Urothelium cell line (cell line): ENCODE measurements at regions not wholly inside any gene's neighbourhood (a gene's known extent, or its start where the extent isn't known, plus 50 kb on each side); places are given as distances from the start of the nearest gene placed in this dataset.
A peak's percentile ranks its signal among the peaks of the same experiment; 100 is the strongest.

Source experiments
- DNase-seq: peaks from one replicate; pipeline ENCODE4 v3.0.0; 2011; ENCODE audit warnings: low spot score, mixed read lengths
- FAIRE-seq: peaks from 2 replicates; lab custom pipeline; 2011; peaks lifted over from hg19 to GRCh38; lab: Jason Lieb, UNC

DNA sequence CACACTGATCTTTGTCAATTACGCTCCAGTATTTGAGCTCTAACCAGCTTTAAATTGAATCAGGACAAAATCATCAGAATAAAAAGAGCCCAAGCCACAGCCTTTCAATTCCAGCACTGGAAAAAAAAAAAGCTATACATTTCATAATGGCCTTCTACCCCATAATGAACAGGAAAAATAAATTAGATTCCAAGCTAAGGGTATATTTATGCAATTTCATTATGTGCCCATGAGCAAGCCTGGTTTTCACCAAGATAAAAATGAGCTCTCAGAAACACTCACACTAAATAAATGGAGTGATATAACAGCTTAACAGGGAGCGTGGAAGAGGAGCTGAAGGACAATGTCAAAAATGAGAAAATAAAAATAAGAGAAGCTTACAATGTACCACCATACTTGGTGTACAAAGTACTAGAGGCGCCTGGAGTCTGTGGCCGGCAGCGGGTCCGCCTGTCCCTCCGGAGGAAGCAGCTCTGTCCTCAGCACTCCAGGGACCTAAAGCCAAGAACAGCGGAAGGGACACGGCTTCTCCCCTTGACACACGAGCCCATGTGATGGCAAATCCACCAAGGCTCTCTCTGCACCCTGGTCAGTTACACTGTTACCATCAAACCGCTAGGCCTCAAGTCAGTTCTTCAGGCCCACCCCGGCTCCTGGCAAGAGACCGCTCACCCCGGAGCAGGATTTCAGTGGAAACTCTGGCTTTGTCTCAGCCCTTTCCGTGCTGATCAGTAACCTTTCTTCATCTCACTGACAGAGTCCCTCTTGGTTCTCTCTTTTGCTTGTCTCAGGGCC lies 69.6 kb downstream of the RBFOX3 start:
- DNase-seq (no peak), FAIRE-seq (no peak)

DNA sequence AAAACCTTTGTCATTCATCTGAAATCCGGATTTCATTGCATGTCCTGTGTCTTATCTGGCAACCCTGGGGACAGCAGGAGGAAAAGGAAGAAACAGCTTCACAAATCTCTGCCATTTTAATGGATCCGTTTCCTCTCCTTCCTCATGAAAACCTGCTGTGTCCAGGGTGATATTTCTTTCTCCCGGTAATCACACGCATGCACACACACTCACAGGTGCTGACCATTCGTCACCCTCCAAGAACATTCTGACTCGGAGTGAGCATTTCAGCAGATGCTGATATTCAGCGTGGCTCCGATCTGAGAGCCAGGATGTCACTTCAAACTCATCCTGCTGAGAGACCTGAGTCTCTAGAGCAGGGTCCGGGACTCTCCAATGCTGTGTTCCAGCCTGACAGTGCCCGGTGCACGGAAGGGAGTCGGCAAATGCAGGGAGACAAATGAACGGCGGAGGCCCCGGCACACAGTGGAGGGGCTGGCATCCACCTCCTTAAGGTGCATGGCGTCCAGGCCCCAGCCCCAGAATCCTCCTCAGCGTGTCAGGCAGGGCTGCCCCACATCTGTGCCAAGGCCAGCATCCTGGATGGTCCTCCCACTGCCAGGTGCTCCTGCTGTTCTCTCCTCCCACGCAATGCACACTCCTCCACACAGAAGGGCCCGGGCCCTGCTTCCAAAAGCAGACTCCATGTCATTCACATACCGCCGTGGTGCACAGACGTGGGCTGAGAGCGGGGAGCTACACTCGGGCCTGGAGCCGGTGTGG lies 70.7 kb downstream of the RBFOX3 start:
- FAIRE-seq (no peak), DNase-seq (no peak)

DNA sequence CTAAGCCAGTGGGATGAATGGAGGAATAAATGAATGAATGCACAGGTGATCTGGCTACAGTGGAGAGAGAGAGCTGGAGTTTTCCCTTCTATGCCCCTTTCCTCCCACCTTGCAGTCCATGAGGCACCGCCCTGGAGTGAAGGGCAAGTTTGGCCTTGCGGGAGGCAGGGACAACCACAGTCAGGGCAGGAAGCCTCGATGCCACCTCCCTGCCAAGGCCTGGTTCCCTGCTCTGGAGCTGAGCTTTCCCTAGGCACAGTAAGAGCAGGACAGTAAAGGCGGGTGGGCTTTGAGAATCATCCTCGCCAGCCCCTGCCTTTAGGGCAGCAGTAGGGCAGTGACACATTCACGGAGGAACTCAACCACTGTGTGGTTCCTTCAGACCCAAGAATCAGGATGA lies 72.6 kb downstream of the RBFOX3 start:
- no peak for DNase-seq
- no peak for FAIRE-seq

DNA sequence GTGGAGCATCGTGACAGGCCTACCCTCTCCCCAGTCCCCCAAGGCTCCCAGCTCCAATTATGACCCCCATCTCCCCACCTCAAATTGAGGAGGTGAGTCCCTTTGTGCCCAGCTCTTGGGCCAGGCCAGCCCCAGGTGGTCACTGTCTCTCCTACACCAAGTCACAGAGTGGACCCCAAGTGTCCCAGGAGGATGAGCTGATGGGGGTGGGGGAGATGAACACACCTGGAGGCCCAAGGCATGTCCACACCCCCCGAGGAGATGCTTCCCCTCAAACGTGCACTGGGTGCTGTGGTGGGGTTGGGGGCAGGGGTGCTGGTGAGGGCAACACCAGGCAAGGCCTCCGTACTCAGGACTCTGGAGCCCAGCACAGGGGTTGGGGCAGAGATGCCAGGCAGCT lies 73.2 kb downstream of the RBFOX3 start:
- FAIRE-seq = no peak
- no peak for DNase-seq

DNA sequence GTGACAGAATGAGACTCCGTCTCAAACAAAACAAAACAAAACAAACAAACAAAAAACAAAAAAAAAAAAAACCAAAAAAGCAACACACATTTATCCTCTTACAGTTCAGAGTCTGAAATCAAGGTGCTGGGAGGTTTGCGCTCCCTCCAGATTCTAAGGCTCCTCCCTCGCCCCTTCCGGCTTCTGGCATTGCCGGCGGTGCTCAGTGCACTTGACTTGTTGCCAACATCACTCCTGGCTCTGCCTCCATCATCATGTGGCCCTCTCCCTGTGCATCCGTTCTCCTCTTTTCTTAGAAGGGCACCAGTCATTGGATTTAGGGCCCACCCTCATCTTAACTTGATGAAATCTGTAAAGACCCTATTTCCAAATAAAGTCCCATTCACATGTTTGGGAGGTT lies 73.8 kb downstream of the RBFOX3 start:
- no peak for FAIRE-seq
- no peak for DNase-seq

DNA sequence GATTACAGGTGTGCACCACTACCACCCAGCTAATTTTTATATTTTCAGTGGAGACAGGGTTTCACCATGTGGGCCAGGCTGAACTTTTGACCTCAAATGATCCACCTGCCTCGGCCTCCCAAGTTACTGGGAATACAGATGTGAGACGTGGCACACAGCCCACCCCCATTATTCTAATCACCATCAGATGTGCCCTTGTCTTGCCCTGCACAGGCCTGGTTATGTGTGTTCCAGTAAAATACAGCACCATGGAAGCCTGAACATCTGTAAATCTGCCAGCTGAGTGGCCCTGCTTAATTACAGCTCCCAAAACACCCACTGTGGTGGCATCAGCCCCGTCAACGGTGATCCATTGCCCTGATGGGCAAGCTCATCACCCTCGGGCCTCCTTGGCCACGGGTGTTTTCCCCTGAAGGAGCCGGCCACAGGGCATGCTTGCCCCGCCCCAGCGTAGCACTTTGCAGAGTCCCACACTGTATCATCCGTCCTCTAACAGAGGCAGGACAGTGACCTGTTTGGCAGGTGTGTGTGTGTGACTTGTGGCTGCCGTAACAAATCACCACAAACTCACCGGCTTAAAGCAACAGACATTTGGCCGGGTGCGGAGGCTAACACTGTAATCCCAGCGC lies 74.5 kb downstream of the RBFOX3 start:
- DNase-seq = no peak
- FAIRE-seq = peak; percentile 89

DNA sequence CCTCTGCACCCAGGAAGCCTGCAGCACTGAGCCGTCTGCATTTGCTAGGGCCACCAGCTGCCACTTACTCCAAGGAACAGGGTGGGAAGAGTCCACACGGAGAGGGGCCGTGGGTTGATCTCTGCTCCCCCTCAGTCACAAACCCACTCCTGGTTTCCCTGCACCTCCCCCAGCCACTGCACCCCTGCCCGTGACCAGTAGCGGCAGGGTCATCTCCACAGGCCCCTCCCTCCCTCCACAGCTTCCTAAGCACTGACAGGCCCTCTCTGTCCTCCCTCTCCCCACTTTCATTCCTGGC lies 75.2 kb downstream of the RBFOX3 start:
- FAIRE-seq = no peak
- DNase-seq = no peak

DNA sequence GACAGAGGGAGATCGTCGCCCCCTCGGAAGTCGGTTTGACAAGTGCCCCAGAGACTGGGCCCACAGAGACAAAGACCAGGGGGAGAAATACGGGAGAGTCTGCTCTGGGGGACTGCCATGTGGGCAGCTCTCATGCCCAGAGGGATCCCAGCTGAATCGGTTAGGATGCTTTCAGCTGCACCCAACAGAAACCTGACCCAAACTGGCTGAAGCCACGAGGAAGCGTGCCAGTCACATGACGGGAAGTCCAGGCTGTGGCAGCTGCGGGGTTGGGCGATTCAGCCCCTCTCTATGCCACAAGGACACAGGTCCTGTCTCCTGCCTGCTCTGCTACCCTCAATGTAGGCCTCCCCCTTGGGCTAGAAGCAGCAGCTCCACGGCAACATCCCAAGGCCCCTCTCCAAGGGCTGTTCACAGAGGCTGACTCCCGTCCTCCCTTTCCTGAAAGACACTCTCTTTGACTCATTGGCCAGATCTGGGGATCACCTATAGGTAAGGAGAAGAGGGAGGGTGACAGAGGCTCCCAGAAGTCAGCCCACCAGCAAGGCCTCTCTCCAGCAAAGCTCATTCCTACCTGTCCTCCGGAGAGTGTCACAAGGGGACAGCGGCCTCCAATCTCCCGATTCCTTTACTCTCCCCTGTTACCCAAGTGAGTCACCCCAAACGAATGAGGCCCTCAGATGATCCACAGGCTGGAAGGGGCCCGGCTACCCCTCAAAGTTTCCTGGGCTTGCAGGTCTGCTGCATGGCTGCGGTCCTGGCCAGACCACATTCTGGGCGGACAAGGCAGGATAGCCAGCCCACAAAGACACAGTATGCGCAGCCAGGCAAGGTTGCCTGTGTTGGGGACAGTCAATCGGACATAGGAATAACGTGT lies 75.8 kb downstream of the RBFOX3 start:
- FAIRE-seq (peak; percentile 55), DNase-seq (no peak)

DNA sequence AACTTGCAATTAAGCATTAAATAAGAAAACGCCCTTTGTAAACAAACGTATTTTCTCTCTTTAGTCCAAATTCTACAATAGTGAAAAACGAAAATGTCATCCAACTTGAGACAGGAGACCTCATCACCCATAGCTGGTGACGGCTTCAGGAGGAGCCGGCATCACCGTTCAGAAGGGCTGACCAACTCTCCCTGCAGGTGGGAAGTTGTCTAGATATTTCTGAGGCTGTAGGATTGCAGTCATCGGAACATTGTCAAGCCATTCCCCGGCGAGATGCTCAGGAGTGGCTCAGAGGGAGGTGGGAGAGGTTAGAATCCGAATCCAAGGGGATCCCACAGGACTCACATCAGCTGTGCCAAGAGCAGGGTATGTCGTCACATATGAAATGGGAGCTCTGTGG lies 76.7 kb downstream of the RBFOX3 start:
- FAIRE-seq (peak; percentile 5), DNase-seq (no peak)

DNA sequence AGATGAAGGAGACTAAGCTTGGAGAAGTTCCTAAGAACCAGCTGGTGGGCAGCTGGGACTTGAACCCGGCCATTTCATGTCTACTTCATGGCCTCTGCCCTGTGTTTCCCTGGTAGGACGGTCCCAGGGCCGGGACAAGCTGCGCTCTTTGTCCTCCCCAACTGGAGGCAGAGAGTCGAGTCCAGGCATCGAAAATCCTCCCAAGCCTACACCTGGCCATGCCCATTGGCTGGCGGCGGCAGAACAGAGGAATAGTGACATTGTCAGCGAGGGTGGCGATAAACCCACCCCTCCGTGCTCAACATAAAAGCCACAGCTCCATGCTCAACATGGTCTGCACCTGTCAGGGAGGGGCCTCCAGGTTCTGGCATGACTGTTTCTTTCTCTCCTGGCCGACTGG lies 77.7 kb downstream of the RBFOX3 start:
- FAIRE-seq (no peak), DNase-seq (no peak)

DNA sequence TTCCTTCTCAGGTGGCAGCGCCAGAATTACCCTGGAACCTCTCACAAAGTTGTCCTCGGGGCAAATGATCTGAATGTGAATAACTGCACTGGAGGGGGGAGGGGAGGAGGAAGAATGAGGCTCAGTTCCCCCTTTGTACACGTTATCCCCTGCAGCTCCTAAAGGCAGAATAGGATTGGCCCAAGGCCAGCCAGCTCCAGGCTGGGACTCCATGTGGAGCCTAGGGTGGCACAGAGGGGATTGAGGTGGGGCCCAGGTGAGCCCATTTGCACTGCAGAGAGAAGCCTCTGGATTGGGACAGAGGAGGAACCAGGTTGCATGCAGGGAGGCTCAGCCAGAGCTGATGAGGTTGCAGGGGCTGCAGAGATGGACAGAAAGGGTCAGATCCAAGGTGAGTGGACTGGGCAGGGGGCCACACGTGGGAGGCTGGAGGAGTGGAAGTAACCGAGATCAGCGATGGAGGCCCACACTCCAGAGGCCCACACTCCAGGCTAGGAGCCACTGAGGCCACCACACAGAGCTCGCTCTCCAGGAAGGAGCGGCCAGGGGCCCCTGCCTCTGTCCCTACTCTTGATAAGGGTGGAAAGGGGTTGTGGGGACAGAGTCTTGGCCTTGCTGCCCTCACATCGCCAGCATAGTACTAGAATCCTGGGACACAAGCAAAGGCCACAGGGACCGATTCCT lies 78.6 kb downstream of the RBFOX3 start:
- no peak for FAIRE-seq
- no peak for DNase-seq

DNA sequence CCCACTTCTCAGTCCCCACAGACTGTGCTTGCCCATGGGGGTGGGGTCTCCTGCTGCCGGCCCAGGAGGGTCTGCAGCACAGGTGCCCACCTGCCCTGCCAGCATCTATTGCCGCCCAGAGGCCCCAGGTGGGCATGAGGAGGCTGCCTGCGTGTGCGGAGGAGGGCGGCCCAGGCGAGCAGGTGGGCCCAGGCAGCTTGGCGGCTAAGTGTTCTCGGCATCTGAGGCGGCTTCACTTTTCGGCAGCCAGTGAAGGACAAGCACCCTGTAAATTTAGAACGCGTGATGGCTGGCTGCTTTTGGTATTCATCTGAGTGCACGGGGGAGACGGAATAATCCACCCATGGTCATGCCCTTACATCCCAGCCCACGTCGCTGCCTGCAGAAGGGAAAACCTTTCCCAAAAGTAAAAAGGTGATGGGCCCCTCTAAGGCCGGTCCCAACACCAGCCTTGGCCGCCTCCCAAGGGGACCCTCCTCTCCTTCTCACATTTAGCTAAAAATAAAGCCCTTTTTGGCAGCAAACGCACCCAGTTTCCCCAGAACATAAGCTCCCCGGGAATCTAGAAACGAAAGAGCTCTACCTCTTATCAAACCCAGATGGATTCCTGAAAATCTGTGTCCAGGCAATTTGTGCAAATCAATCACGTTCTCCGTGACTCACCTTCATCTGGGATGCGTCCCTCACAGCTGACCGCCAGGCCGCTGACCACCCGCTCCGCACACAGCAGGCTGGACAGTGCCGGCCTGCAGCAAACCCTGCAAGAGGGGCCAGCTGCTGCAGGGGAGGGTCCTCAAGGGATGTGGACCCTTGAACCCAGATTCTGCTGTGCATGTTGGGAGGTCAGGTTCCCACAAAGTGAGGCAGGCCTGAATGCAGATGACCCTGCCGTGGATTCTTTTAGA lies 79.4 kb downstream of the RBFOX3 start:
- no peak for FAIRE-seq
- DNase-seq = no peak

DNA sequence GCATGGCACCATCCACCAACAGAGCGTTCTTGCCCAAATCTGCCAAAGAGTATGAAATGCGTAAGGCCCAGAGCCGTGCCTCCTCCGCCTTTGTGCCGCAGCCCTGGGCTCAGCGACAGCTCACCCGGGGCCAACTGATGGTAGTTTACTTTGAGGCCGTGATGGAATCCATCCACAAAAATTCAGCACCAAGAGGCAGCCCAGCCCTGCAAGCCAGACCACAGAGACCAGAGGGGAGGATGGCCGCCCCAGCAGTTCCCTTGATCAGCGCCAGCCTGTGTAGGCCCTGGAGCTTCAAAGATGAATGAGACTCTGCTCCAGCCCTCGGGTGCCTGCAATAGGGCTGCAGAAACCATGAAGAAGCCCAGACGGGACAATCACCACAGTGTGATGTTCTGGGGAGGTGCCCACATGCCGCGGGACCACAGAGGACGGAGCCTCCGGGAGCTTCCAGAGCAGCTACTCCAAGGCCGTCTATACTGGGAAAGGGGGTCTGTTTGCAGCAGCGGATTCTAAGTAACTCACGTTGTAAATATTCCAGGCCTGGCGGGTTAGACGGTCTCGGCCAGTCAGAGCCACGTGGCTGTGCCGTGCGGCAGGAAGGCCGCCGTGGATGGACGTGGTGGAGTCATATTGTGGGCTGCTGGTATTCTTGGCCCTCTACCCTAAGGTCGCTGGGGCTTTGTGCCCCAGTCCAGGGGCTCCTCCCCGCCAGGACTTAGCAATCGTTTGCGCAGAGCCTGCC lies 80.3 kb downstream of the RBFOX3 start:
- no peak for FAIRE-seq
- no peak for DNase-seq

DNA sequence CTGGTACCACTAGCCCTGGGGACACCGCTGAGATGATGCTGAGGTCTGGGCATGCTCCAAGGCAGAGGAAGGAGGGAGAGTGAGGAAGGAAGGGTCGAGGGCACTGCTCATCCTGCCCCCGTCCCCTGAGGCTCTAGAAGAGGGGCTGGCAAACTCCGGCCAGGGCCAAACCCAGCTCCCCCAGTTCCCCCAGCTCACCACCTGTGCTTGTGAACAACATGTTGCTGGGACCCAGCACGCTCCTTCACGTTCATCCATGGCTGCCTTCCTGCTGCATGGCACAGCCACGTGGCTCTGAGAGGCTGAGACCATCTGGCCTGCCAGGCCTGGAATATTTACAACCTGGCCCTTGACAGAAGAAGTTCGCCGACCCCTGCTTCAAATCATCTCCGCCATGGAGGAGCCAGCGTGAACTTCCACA lies 81.2 kb downstream of the RBFOX3 start:
- DNase-seq (no peak), FAIRE-seq (no peak)

DNA sequence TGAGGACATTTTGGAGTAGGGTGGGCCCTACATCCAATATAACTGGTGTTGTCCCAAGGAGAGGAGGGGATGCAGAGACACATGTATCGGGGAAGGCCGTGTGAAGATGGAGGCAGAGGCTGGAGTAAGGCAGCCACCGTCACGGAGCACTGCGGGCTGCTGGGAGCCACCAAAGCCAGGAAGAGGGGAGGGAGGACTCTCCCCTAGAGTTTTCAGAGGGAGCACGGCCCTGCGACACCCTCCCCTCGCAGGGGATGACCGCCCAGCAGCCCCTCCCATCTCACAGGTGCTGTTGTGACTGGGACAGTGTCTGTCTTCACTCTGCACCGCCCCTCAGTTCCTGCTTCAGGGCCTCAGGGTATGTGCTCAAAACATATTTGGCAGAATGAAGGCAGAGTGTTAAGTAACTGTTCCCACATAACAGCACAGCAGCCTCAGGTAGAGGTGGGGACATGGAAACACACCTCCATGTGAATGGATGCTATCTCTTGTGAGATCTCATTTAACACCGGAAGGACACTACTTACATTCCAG lies 82.2 kb downstream of the RBFOX3 start:
- DNase-seq (no peak), FAIRE-seq (no peak)

DNA sequence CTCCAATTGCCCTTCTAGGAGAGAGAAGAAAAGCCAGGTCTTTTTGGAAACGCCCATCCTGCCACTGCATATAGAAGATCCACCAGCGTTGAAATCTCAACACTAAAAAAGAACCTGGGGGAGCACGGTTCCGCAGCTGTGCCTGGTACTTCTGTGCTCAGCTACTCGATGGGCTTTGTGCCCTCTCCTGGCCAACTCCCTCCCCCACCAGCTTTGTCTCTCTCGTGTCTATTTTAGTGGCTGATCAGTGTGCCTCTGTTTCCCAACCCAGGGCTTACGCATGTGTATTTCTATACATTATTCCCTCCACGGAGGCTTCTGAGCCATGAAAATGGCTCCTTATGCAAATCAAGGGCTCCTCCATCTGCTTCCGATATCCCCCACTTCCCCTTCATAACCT lies 83.5 kb downstream of the RBFOX3 start:
- FAIRE-seq (peak; percentile 46), DNase-seq (no peak)

DNA sequence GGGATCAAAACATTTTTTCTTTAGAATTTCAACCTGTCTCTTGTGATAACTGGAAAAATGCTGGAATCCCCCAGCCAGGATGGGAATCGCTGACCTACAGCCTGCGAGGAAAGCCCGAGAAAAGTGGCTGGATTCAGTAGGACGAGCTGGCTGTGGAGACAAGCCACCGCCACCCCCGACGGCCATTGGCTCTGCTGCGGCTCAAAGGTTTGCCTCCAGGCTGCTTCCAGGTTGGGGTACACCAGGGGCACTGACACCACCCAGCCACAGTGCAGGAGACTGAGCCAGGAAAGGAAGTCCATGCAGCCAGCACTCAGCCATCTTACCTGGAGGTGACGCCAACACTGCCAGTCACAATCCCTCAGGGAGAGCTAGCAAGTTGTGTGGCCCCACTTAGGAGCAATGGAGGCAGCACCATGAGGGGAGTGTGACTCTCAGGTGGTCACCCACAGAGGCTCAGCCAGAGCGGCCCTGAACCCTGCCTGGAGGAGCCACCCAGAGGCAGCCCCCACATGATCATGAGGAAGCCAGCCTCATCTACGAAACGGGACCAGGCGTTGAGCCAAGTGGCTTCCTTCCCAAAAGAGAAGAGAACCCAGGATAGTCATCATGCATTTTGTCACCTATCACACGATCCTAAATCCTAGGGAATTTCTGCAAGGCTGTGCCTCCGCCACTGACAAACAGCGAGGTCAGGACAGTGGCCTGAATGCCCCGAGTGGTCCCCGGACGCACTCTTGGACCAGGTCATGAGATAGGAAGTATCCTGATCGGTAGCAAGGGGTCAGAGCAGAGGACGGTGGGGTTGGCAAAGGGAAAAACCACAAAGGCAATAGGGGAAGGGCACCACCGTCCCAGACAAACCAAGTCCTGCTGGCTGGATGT lies 84.8 kb downstream of the RBFOX3 start:
- DNase-seq (no peak), FAIRE-seq (peak; percentile 56)
